Liver (tissue), 7 donors: ENCODE measurements at regions not wholly inside any gene's neighbourhood (a gene's known extent, or its start where the extent isn't known, plus 50 kb on each side); places are given as distances from the start of the nearest gene placed in this dataset.
A peak's percentile ranks its signal among the peaks of the same experiment; 100 is the strongest.

ENCODE experiments used
- DNase-seq: peaks from one replicate; pipeline ENCODE4 v3.0.0-alpha.2; 2017; ENCODE audit warnings: low spot score
- H3K27ac ChIP-seq, 2 donors: one replicate each; pipeline ENCODE4 v1.7.0; 2013; ENCODE audit warnings: inconsistent platforms in 2 of 2, low read length in 2 of 2, control low read depth in 1 of 2, low read depth in 1 of 2, mild to moderate bottlenecking in 1 of 2
- H3K27me3 ChIP-seq, 4 donors: one replicate each; pipeline versions ENCODE4 v1.6.1 to v1.7.0; 2013; ENCODE audit warnings: low read length in 3 of 4, inconsistent platforms in 1 of 4, mild to moderate bottlenecking in 1 of 4, moderate library complexity in 1 of 4; ENCODE audit not compliant: control insufficient read depth in 4 of 4, insufficient read depth in 4 of 4
- H3K36me3 ChIP-seq, 4 donors: one replicate each; pipeline versions ENCODE4 v1.6.1 to v1.7.0; 2013; ENCODE audit warnings: low read length in 3 of 4, mild to moderate bottlenecking in 3 of 4, low read depth in 1 of 4, moderate library complexity in 1 of 4; ENCODE audit not compliant: control insufficient read depth in 4 of 4, insufficient read depth in 3 of 4
- H3K4me1 ChIP-seq, 4 donors: one replicate each; pipeline versions ENCODE4 v1.6.1 to v1.7.0; 2013; ENCODE audit warnings: low read length in 3 of 4, mild to moderate bottlenecking in 3 of 4, moderate library complexity in 1 of 4; ENCODE audit not compliant: control insufficient read depth in 4 of 4, insufficient read depth in 4 of 4
- H3K4me3 ChIP-seq, 3 donors: one replicate each; pipeline versions ENCODE4 v1.6.1 to v1.7.0; 2013; ENCODE audit warnings: low read length in 3 of 3, control low read depth in 1 of 3, low read depth in 1 of 3, mild to moderate bottlenecking in 1 of 3
- H3K9ac ChIP-seq, 2 donors: one replicate each; pipeline ENCODE4 v1.7.0; 2013; ENCODE audit warnings: low read length in 2 of 2, mild to moderate bottlenecking in 2 of 2, moderate library complexity in 2 of 2, control low read depth in 1 of 2, low read depth in 1 of 2
- H3K9me3 ChIP-seq, 4 donors: one replicate each; pipeline versions ENCODE4 v1.6.1 to v1.7.0; 2013; ENCODE audit warnings: low read length in 3 of 4; ENCODE audit not compliant: control insufficient read depth in 4 of 4
- ATF3 ChIP-seq: IDR thresholded peaks from 2 replicates; pipeline ENCODE4 v1.6.1; 2016; ENCODE audit warnings: antibody characterized with exemption
- EGR1 ChIP-seq, 2 donors: IDR thresholded peaks; 2 replicates each; pipeline ENCODE4 v1.6.1; 2016 to 2018; ENCODE audit warnings: antibody characterized with exemption in 2 of 2, low read depth in 2 of 2
- FOXA2 ChIP-seq: IDR thresholded peaks from 2 replicates; pipeline ENCODE4 v1.6.1; 2016; ENCODE audit warnings: antibody characterized with exemption
- GABPA ChIP-seq, 2 donors: IDR thresholded peaks in 1 of 2; conservative IDR thresholded peaks in 1 of 2; 2 replicates each; pipeline ENCODE4 v1.6.1; 2016; ENCODE audit warnings: antibody characterized with exemption in 2 of 2, mild to moderate bottlenecking in 1 of 2, moderate library complexity in 1 of 2
- JUND ChIP-seq, 2 donors: IDR thresholded peaks; 2 replicates each; pipeline ENCODE4 v1.6.1; 2016; ENCODE audit warnings: antibody characterized with exemption in 2 of 2
- NR2F2 ChIP-seq: IDR thresholded peaks from 2 replicates; pipeline ENCODE4 v1.6.1; 2016; ENCODE audit warnings: antibody characterized with exemption
- RAD21 ChIP-seq, 2 donors: IDR thresholded peaks; 2 replicates each; pipeline ENCODE4 v1.6.1; 2016; ENCODE audit warnings: antibody characterized with exemption in 2 of 2, mild to moderate bottlenecking in 2 of 2
- REST ChIP-seq: IDR thresholded peaks from 2 replicates; pipeline ENCODE4 v1.6.1; 2016; ENCODE audit warnings: antibody characterized with exemption, mild to moderate bottlenecking
- SP1 ChIP-seq: IDR thresholded peaks from 2 replicates; pipeline ENCODE4 v1.6.1; 2018; ENCODE audit warnings: antibody characterized with exemption, mild to moderate bottlenecking
- TAF1 ChIP-seq: conservative IDR thresholded peaks from 2 replicates; pipeline ENCODE4 v1.6.1; 2016; ENCODE audit warnings: antibody characterized with exemption, mild to moderate bottlenecking
- YY1 ChIP-seq: IDR thresholded peaks from 2 replicates; pipeline ENCODE4 v1.6.1; 2016; ENCODE audit warnings: antibody characterized with exemption, mild to moderate bottlenecking
- ZBTB33 ChIP-seq: IDR thresholded peaks from 2 replicates; pipeline ENCODE4 v1.6.1; 2016; ENCODE audit warnings: antibody characterized with exemption
- WGBS: extraction: QIAGEN DNeasy Blood & Tissue Kit; methylation state at CpG from one replicate; pipeline ENCODE4 v1.1.7; 2013; 5-methylcytosine and 5-hydroxymethylcytosine counted together
- donor health status: healthy.
- donor health status: healthy.
- donor health status: healthy.
- donor health status: healthy.

GRCh38 chrX:87403551-87403950 lies 114.1 kb upstream of the KLHL4 start:
- Histone ChIP-seq H3K27me3 (no peaks in the 10 kb centered on the region), H3K27ac (no peak overlapping the region), H3K4me1 (no peaks in the 10 kb centered on the region), H3K36me3 (no peaks in the 10 kb centered on the region), H3K9me3 (peaks cover 0 to 2% (median 0%) of the 10 kb centered on the region in 4 donors), H3K9ac (no peak overlapping the region), H3K4me3 (no peak overlapping the region)
- 65% methylated on average over 4 of the region's 4 CpGs for WGBS
- no peak for DNase-seq
- TF ChIP-seq NR2F2: no peak
- no peak for TF ChIP-seq ZBTB33
- TF ChIP-seq SP1: no peak

GRCh38 chrX:87409113-87409841 lies 108.3 kb upstream of the KLHL4 start:
- no peak for DNase-seq
- TF ChIP-seq SP1: no peak
- peak; percentile 34 to 35 for TF ChIP-seq JUND (IDR thresholded peaks at IDR 0.05)
- WGBS: 44% methylated on average over 7 of the region's 7 CpGs

GRCh38 chrX:87425618-87426017 lies 92.0 kb upstream of the KLHL4 start:
- H3K27me3 ChIP-seq: no peaks in the 10 kb centered on the region
- no peak for DNase-seq
- H3K4me1 ChIP-seq: no peaks in the 10 kb centered on the region
- no peak overlapping the region for H3K27ac ChIP-seq
- peaks cover 0 to 7% (median 2%) of the 10 kb centered on the region in 4 donors for H3K9me3 ChIP-seq
- H3K4me3 ChIP-seq: no peak overlapping the region
- WGBS: 62% methylated on average over 3 of the region's 3 CpGs
- no peaks in the 10 kb centered on the region for H3K36me3 ChIP-seq
- no peak overlapping the region for H3K9ac ChIP-seq
- no peak for TF ChIP-seq TAF1
- TF ChIP-seq REST: no peak
- no peak for TF ChIP-seq EGR1 (IDR thresholded peaks at IDR 0.05; ENCODE audit: low read depth in 2 of 2)
- TF ChIP-seq ATF3: no peak
- no peak for TF ChIP-seq JUND (IDR thresholded peaks at IDR 0.05)
- TF ChIP-seq RAD21 (IDR thresholded peaks at IDR 0.05): no peak
- no peak for TF ChIP-seq FOXA2
- TF ChIP-seq YY1: no peak
- TF ChIP-seq GABPA (IDR thresholded peaks at IDR 0.05 in 1 of 2, conservative IDR thresholded peaks at IDR 0.05 in 1 of 2): no peak

More at GRCh38 chrX:87409113-87409841, 108.3 kb upstream of the KLHL4 start:
- Histone ChIP-seq H3K4me3 (no peak overlapping the region), H3K9ac (no peak overlapping the region), H3K9me3 (peaks cover 0 to 3% (median 0%) of the 10 kb centered on the region in 4 donors), H3K27me3 (peaks cover 0 to 3% (median 0%) of the 10 kb centered on the region in 4 donors), H3K36me3 (no peaks in the 10 kb centered on the region), H3K27ac (no peak overlapping the region), H3K4me1 (no peaks in the 10 kb centered on the region)
